ENCODE measurements at regions not wholly inside any gene's neighbourhood (a gene's known extent, or its start where the extent isn't known, plus 50 kb on each side); places are given as distances from the start of the nearest gene placed in this dataset.

DNA sequence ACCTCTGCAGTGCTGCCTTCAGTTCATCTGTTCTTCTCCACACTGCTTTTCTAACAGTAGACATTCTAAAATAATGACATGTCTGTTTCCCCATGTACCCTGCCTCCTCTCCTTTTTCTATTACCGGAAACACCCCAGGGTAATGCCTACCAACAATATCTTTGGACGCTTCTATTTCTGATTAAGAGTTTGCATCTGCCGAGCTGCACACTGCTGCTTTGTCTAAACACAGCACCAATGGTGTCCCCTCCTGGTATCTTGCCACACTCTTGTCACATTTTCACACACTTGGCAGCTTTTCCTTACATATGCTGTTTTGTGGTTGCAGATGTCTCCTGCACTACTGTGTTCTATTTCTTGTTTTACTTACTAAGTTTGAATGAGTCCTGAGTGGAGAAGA, 288.8 kb downstream of the GRIA2 start:
- SMC1A ChIA-PET (ENCODE audit: uncharacterized antibody, unreplicated experiment) = interaction anchor here (0.6 kb wide), 1 partner anchor 921 kb away, joined by 3 read pairs; no protein-coding TSS in a partner anchor
- no TSS peak for BruUV-seq (replicated peaks)
- Histone ChIP-seq H3K9me3 (replicated peaks; ENCODE audit: control insufficient read depth, insufficient read depth, low read length) (no peaks in the 10 kb centered on the region), H3K36me3 (ENCODE audit: control insufficient read depth in 2 of 2, insufficient read depth in 2 of 2, low read length in 1 of 2) (no peaks in the 10 kb centered on the region), H3K79me2 (ENCODE audit: control insufficient read depth, insufficient read depth, low read length) (no peaks in the 10 kb centered on the region), H3K4me3 (no peak overlapping the region), H3K4me1 (ENCODE audit: control insufficient read depth, insufficient read depth, low read length) (no peaks in the 10 kb centered on the region), H4K20me1 (ENCODE audit: control insufficient read depth, insufficient read depth) (no peaks in the 10 kb centered on the region), H3K4me2 (ENCODE audit: control insufficient read depth, insufficient read depth) (no peak overlapping the region), H3K9ac (ENCODE audit: control insufficient read depth, insufficient read depth, low read length) (no peak overlapping the region), H2AFZ (ENCODE audit: control insufficient read depth, low read depth, low read length) (no peak overlapping the region), H3K27ac (ENCODE audit: control insufficient read depth, insufficient read depth) (no peak overlapping the region), H3K27me3 (replicated peaks in 1 of 2; ENCODE audit: control insufficient read depth in 2 of 2, insufficient read depth in 2 of 2, low read length in 1 of 2) (no peaks in the 10 kb centered on the region)
- ATAC-seq (no peak), DNase-seq (ENCODE audit: low read depth, low spot score) (no peak), FAIRE-seq (no peak)
- intact Hi-C loops (cut with micrococcal nuclease; ENCODE audit: unreplicated experiment) = no loop called here
- in situ Hi-C loops (cut with MboI) = no loop called here
- TF ChIP-seq, protein P1, sequence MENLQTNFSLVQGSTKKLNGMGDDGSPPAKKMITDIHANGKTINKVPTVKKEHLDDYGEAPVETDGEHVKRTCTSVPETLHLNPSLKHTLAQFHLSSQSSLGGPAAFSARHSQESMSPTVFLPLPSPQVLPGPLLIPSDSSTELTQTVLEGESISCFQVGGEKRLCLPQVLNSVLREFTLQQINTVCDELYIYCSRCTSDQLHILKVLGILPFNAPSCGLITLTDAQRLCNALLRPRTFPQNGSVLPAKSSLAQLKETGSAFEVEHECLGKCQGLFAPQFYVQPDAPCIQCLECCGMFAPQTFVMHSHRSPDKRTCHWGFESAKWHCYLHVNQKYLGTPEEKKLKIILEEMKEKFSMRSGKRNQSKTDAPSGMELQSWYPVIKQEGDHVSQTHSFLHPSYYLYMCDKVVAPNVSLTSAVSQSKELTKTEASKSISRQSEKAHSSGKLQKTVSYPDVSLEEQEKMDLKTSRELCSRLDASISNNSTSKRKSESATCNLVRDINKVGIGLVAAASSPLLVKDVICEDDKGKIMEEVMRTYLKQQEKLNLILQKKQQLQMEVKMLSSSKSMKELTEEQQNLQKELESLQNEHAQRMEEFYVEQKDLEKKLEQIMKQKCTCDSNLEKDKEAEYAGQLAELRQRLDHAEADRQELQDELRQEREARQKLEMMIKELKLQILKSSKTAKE (IDR thresholded peaks at IDR 0.05; ENCODE audit: low read depth, poor library complexity, severe bottlenecking) = no peak
- TF ChIP-seq BCL11A (IDR thresholded peaks at IDR 0.05; ENCODE audit: low read depth, low read length) (no peak), CBX3 (IDR thresholded peaks at IDR 0.05; ENCODE audit: borderline replicate concordance, low read depth) (no peak), BACH1 (IDR thresholded peaks at IDR 0.05; ENCODE audit: borderline replicate concordance) (no peak), WRNIP1 (IDR thresholded peaks at IDR 0.05; ENCODE audit: borderline replicate concordance, low read depth, low read length) (no peak), POLR2A (IDR thresholded peaks at IDR 0.05; ENCODE audit: low read depth, low read length) (no peak)
- POLR2A ChIA-PET = no interaction called here
- RAD21 ChIA-PET (ENCODE audit: unreplicated experiment) = no interaction called here
- CTCF ChIA-PET = no interaction called here
- 24% methylated on average over 3 of the region's 3 CpGs for WGBS (ENCODE audit: insufficient coverage, insufficient replicate concordance, low lambda C conversion rate, missing lambda C conversion rate)

DNA sequence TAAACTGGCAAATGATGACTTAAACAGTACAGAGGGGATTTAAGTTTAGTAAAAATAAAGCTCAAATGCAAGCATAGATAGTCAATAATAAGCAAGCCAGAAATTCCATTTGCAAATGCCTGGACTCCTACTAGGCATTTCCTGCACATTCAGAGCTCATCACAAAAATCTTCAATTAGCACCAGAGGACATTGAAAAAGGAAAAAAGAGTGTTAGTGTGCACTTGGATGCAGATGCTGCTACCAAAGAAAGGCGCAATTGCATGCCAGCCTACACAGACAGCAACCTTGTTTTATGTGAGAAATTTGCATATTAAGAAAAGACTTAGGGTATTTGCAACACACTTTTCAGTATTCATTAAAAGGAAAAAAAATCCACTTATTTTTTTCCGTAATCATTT, 282.1 kb downstream of the GRIA2 start:
- in situ Hi-C loops (cut with MboI) (no loop called here), intact Hi-C loops (cut with micrococcal nuclease; ENCODE audit: unreplicated experiment) (no loop called here)
- ChIA-PET RAD21 (ENCODE audit: unreplicated experiment) (no interaction called here), POLR2A (no interaction called here), CTCF (no interaction called here), SMC1A (ENCODE audit: uncharacterized antibody, unreplicated experiment) (interaction anchor here (0.7 to 1.7 kb wide), 2 partner anchors 9 to 269 kb away, joined by 4 to 5 read pairs; no protein-coding TSS in a partner anchor)
- FAIRE-seq (no peak), ATAC-seq (no peak), DNase-seq (ENCODE audit: low read depth, low spot score) (no peak)
- WGBS (ENCODE audit: insufficient coverage, insufficient replicate concordance, low lambda C conversion rate, missing lambda C conversion rate) = 22% methylated on average over 2 of the region's 2 CpGs
- Histone ChIP-seq H3K27ac (ENCODE audit: control insufficient read depth, insufficient read depth) (no peak overlapping the region), H3K27me3 (replicated peaks in 1 of 2; ENCODE audit: control insufficient read depth in 2 of 2, insufficient read depth in 2 of 2, low read length in 1 of 2) (no peaks in the 10 kb centered on the region), H3K4me2 (ENCODE audit: control insufficient read depth, insufficient read depth) (no peak overlapping the region), H4K20me1 (ENCODE audit: control insufficient read depth, insufficient read depth) (no peaks in the 10 kb centered on the region), H3K9me3 (replicated peaks; ENCODE audit: control insufficient read depth, insufficient read depth, low read length) (no peaks in the 10 kb centered on the region), H3K79me2 (ENCODE audit: control insufficient read depth, insufficient read depth, low read length) (no peaks in the 10 kb centered on the region), H3K36me3 (ENCODE audit: control insufficient read depth in 2 of 2, insufficient read depth in 2 of 2, low read length in 1 of 2) (no peaks in the 10 kb centered on the region), H2AFZ (ENCODE audit: control insufficient read depth, low read depth, low read length) (no peak overlapping the region), H3K4me3 (no peak overlapping the region), H3K4me1 (ENCODE audit: control insufficient read depth, insufficient read depth, low read length) (no peaks in the 10 kb centered on the region), H3K9ac (ENCODE audit: control insufficient read depth, insufficient read depth, low read length) (no peak overlapping the region)
- BruUV-seq (replicated peaks) = no TSS peak
- no peak for TF ChIP-seq MTA2 (IDR thresholded peaks at IDR 0.05; ENCODE audit: low read depth)
- TF ChIP-seq ZZZ3 (IDR thresholded peaks at IDR 0.05; ENCODE audit: control insufficient read depth, insufficient read length, low read depth) = no peak
- TF ChIP-seq ZNF24 (IDR thresholded peaks at IDR 0.05) = no peak
- no peak for TF ChIP-seq EED (IDR thresholded peaks at IDR 0.05; ENCODE audit: low read depth)
- TF ChIP-seq ASH2L (IDR thresholded peaks at IDR 0.05; ENCODE audit: borderline replicate concordance, low read depth) = no peak
- TF ChIP-seq CHD2 (IDR thresholded peaks at IDR 0.05; ENCODE audit: borderline replicate concordance, low read depth, low read length) = no peak
- no peak for TF ChIP-seq CBFB (IDR thresholded peaks at IDR 0.05; ENCODE audit: low read depth)
- TF ChIP-seq, protein P2, sequence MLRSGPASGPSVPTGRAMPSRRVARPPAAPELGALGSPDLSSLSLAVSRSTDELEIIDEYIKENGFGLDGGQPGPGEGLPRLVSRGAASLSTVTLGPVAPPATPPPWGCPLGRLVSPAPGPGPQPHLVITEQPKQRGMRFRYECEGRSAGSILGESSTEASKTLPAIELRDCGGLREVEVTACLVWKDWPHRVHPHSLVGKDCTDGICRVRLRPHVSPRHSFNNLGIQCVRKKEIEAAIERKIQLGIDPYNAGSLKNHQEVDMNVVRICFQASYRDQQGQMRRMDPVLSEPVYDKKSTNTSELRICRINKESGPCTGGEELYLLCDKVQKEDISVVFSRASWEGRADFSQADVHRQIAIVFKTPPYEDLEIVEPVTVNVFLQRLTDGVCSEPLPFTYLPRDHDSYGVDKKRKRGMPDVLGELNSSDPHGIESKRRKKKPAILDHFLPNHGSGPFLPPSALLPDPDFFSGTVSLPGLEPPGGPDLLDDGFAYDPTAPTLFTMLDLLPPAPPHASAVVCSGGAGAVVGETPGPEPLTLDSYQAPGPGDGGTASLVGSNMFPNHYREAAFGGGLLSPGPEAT (IDR thresholded peaks at IDR 0.05; ENCODE audit: low read depth) = no peak
- no peak for TF ChIP-seq RB1 (IDR thresholded peaks at IDR 0.05; ENCODE audit: borderline replicate concordance)
- TF ChIP-seq SREBF2 (IDR thresholded peaks at IDR 0.05; ENCODE audit: low read length) = no peak
- no peak for TF ChIP-seq SMAD5 (IDR thresholded peaks at IDR 0.05; ENCODE audit: low read depth)
